OCI-LY7 (cell line): ENCODE measurements at regions not wholly inside any gene's neighbourhood (a gene's known extent, or its start where the extent isn't known, plus 50 kb on each side); places are given as distances from the start of the nearest gene placed in this dataset.

Experiments used
- BruUV-seq: library from RNA; stranded (reverse); fragments of 400-500 nt; replicated peaks from 2 replicates; lab custom pipeline; 2021; lab: Mats Ljungman, UMichigan
- CTCF ChIA-PET: fragments of 300-600 bp; sonication (Branson Sonifier 250); formaldehyde crosslinking; loops from one replicate; lab custom pipeline; 2022; ENCODE audit warnings: antibody characterized with exemption; ENCODE audit not compliant: unreplicated experiment; lab: Charles Lee
- POLR2A ChIA-PET: fragments of 300-600 bp; sonication (Branson Sonifier 250); formaldehyde crosslinking; loops from one replicate; lab custom pipeline; 2022; ENCODE audit warnings: antibody characterized with exemption; lab: Charles Lee
- DNase-seq: peaks from one replicate; pipeline ENCODE4 v3.0.0-alpha.2; 2015; ENCODE audit warnings: low spot score
- H2AFZ ChIP-seq: fragments of 200-600 bp; sonication (generic), shearing (Covaris generic); 2 replicates; pipeline ENCODE4 v1.6.1; 2014; ENCODE audit warnings: mild to moderate bottlenecking, antibody characterized with exemption, low read length, moderate library complexity
- H3K27ac ChIP-seq: fragments of 200-600 bp; sonication (generic); 2 replicates; pipeline ENCODE4 v1.5.1; 2014; ENCODE audit warnings: mixed run types, low read depth, mild to moderate bottlenecking, moderate library complexity, low read length, inconsistent platforms; ENCODE audit not compliant: poor library complexity, severe bottlenecking
- H3K36me3 ChIP-seq: fragments of 200-600 bp; sonication (generic); 2 replicates; pipeline ENCODE4 v1.6.1; 2014; ENCODE audit warnings: mild to moderate bottlenecking, antibody characterized with exemption, low read length, moderate library complexity, mixed read lengths; ENCODE audit not compliant: insufficient read depth
- H3K4me1 ChIP-seq: fragments of 200-600 bp; sonication (generic); 2 replicates; pipeline ENCODE4 v1.5.1; 2014; ENCODE audit warnings: mild to moderate bottlenecking, low read length; ENCODE audit not compliant: insufficient read depth, poor library complexity, severe bottlenecking
- H3K4me2 ChIP-seq: fragments of 200-600 bp; sonication (generic); 2 replicates; pipeline ENCODE4 v1.6.1; 2014; ENCODE audit warnings: mild to moderate bottlenecking, low read length
- H3K4me3 ChIP-seq: fragments of 200-600 bp; sonication (generic); 2 replicates; pipeline ENCODE4 v1.5.1; 2014; ENCODE audit warnings: mild to moderate bottlenecking, low read depth, low read length; ENCODE audit not compliant: poor library complexity, severe bottlenecking
- H3K79me2 ChIP-seq: fragments of 200-600 bp; sonication (generic); 2 replicates; pipeline ENCODE4 v1.6.1; 2016; ENCODE audit warnings: low read depth, mild to moderate bottlenecking, low read length, moderate library complexity, mixed read lengths; ENCODE audit not compliant: insufficient read depth
- H3K9me2 ChIP-seq: fragments of 200-600 bp; sonication (generic); 2 replicates; pipeline ENCODE4 v1.6.1; 2016; ENCODE audit warnings: mild to moderate bottlenecking, low read length, mixed read lengths; ENCODE audit not compliant: insufficient read depth
- H3K9me3 ChIP-seq: fragments of 200-600 bp; sonication (generic); 2 replicates; pipeline ENCODE4 v1.6.1; 2014; ENCODE audit warnings: mild to moderate bottlenecking, mixed run types, low read length, mixed read lengths
- H4K20me1 ChIP-seq: fragments of 200-600 bp; sonication (generic); 2 replicates; pipeline ENCODE4 v1.6.1; 2014; ENCODE audit warnings: mild to moderate bottlenecking, antibody characterized with exemption, low read length, moderate library complexity, mixed read lengths; ENCODE audit not compliant: insufficient read depth
- EZH2phosphoT487 ChIP-seq: fragments of 200-600 bp; sonication (generic); IDR thresholded peaks from 2 replicates; pipeline ENCODE4 v1.6.1; 2018; ENCODE audit warnings: low read depth, borderline replicate concordance, mild to moderate bottlenecking, mixed run types, antibody characterized with exemption, low read length, moderate library complexity, mixed read lengths
- intact Hi-C: fragments of 100-400 bp; cut with micrococcal nuclease; formaldehyde crosslinking; loops from one replicate; pipeline ENCODE4 v1.10.0; 2022; ENCODE audit not compliant: unreplicated experiment
- TF ChIP-seq, protein P1 (sequence below): fragments of 200-600 bp; sonication (generic); conservative IDR thresholded peaks from 2 replicates; pipeline ENCODE4 v1.5.1; 2014; ENCODE audit warnings: mild to moderate bottlenecking, antibody characterized with exemption, low read length, moderate library complexity, mixed read lengths

- DNase-seq, result no peak
- Histone ChIP-seq H3K9me3 (no peaks in the 10 kb centered on the region), H3K4me2 (no peak overlapping the region), H3K79me2 (no peaks in the 10 kb centered on the region), H2AFZ (no peak overlapping the region), H3K4me3 (no peak overlapping the region), H3K4me1 (no peaks in the 10 kb centered on the region), H3K9me2 (no peaks in the 10 kb centered on the region), H4K20me1 (no peaks in the 10 kb centered on the region), H3K36me3 (no peaks in the 10 kb centered on the region), H3K27ac (no peak overlapping the region)
- no peak for TF ChIP-seq EZH2phosphoT487
- TF ChIP-seq, protein P1, sequence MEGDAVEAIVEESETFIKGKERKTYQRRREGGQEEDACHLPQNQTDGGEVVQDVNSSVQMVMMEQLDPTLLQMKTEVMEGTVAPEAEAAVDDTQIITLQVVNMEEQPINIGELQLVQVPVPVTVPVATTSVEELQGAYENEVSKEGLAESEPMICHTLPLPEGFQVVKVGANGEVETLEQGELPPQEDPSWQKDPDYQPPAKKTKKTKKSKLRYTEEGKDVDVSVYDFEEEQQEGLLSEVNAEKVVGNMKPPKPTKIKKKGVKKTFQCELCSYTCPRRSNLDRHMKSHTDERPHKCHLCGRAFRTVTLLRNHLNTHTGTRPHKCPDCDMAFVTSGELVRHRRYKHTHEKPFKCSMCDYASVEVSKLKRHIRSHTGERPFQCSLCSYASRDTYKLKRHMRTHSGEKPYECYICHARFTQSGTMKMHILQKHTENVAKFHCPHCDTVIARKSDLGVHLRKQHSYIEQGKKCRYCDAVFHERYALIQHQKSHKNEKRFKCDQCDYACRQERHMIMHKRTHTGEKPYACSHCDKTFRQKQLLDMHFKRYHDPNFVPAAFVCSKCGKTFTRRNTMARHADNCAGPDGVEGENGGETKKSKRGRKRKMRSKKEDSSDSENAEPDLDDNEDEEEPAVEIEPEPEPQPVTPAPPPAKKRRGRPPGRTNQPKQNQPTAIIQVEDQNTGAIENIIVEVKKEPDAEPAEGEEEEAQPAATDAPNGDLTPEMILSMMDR, result no peak
- BruUV-seq, result no TSS peak
- ChIA-PET POLR2A (no interaction called here), CTCF (no interaction called here)
- intact Hi-C loops, result no loop called here
Measured at GRCh38 chr6:40654828-40655227, 67.7 kb upstream of the LRFN2 start.

DNA sequence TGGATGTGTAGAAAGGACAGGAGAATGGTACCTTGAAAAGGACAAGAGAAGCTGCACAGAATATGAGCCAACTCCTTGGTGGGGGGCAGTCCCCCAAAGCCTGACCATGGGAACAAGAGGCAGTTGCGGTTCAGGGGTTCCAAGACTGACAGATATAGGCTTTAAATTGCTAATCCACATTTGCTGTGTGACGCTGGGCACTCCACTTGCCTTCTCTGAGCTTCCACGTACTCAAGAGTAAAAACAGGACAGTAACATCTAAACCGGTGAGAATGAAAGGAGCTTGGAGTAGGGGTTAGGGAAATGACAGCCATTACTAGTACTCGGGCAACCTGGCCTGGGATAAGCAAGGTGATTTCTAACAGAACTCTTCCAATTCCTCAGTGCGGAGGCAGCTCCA, 57.9 kb upstream of the LRFN2 start:
- Histone ChIP-seq H3K79me2 (no peaks in the 10 kb centered on the region), H3K4me3 (no peak overlapping the region), H3K9me2 (no peaks in the 10 kb centered on the region), H3K4me2 (no peak overlapping the region), H3K4me1 (no peaks in the 10 kb centered on the region), H2AFZ (no peak overlapping the region), H3K36me3 (no peaks in the 10 kb centered on the region), H3K9me3 (no peaks in the 10 kb centered on the region), H3K27ac (no peak overlapping the region), H4K20me1 (no peaks in the 10 kb centered on the region)
- POLR2A ChIA-PET, result no interaction called here
- CTCF ChIA-PET, result no interaction called here
- no TSS peak for BruUV-seq
- TF ChIP-seq, protein P1, result no peak
- TF ChIP-seq EZH2phosphoT487, result no peak
- no peak for DNase-seq
- intact Hi-C loops, result no loop called here

GRCh38 chr6:40642837-40643236, 55.7 kb upstream of the LRFN2 start:
- intact Hi-C loops, result no loop called here
- POLR2A ChIA-PET, result no interaction called here
- Histone ChIP-seq H3K4me1 (no peaks in the 10 kb centered on the region), H4K20me1 (no peaks in the 10 kb centered on the region), H3K9me2 (no peaks in the 10 kb centered on the region), H3K4me2 (no peak overlapping the region), H3K9me3 (no peaks in the 10 kb centered on the region), H3K4me3 (no peak overlapping the region), H3K79me2 (no peaks in the 10 kb centered on the region), H2AFZ (no peak overlapping the region), H3K27ac (no peak overlapping the region), H3K36me3 (no peaks in the 10 kb centered on the region)
- BruUV-seq, result no TSS peak
- no peak for DNase-seq
- no peak for TF ChIP-seq EZH2phosphoT487
- CTCF ChIA-PET, result no interaction called here
